Fibroblast of skin of scalp (primary cell): ENCODE measurements at regions not wholly inside any gene's neighbourhood (a gene's known extent, or its start where the extent isn't known, plus 50 kb on each side); places are given as distances from the start of the nearest gene placed in this dataset.
"Not testable (repeated sequence)": the region's sequence is repeated elsewhere in the genome, so short reads cannot be mapped to it uniquely, and the experiment has no call there.

Experiments used
- DNase-seq: peaks from one replicate; pipeline ENCODE4 v3.0.0-alpha.2; 2013

DNA sequence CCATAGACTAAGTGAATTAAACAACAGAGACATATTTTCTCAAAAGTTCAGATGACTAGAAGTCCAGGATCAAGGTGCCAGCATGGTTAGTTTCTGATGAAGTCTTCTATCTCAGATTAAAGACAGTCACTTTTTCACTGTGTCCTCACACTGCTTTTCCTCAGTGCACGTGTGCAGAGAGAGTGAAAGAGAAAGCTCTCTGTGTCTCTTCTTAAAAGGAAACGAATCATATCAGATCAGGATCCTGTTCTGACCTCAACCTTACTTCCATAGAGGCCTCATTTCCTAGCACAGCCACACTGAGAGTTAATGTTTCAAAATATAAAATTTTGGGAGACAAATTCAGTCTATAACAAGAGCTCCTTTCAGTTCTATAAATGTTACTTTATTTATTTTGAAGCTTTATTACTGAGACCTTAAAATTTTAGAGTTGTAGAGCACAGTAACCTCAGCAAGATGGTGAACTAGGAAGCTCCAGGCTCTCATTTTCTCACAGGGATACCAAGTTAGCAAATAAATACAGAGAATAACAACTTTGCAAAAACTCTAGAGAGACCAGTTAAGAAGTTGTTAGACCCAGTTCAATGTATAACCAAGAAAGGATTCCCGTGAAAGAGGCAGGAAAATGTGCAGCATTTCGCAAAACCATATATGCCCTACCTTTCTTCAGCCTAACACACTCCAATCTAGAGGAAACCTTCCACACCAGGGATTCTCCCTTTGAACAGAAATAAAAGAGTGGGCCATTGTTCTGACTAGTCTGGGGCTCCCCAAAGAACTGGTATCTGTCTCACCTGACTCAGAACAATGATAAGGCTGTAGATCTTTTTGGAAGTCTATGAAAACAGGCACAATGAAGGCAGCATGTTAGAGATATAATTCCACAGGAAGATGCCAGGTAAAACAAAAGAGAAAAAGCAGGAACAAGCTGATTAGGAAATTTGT, 372.2 kb downstream of the MRPL39 start:
- DNase-seq: no peak

- no peak for DNase-seq
Observed at GRCh38 chr21:25220954-25221353, 386.3 kb downstream of the MRPL39 start.

DNA sequence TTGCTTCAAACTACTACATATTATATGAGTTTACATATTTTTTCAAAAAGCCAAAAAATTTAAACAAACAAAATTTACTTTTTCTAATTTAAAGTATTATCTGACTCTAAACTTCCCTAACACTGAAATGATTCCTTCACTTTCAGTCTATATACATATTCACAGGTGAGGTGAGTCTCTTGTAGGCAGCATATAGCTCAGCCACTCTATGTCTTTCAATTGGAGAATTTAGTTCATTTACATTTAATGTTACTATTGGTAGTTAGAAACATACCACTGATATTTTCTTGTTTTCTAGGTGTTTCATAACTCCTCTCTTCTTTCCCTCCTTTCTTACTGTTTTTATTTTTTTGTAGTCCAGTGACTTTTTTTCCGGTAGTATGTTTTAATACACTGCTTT, 387.1 kb downstream of the MRPL39 start:
- no peak for DNase-seq

GRCh38 chr21:25215698-25216384, 391.4 kb downstream of the MRPL39 start:
- DNase-seq: no peak

- no peak for DNase-seq
Observed at GRCh38 chr21:25214676-25215075, 392.6 kb downstream of the MRPL39 start.

DNA sequence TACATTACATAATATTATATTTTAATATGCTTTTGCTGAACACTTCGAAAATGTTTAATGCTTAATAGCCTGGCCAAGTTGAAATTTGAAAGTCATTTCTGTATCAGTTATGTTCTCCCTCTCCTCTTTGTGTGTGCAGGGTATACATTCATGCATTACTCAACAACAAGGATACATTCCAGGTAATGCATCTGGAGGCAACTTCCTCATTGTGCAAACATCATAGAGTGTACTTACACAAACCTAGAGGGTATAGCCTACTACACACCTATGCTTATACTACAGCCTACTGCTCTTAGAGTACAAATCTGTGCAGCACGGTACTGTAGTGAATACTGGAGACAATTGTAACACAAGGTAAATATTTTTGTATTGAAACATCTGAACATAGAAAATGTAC, 407.3 kb downstream of the MRPL39 start:
- no peak for DNase-seq

- DNase-seq: no peak
Observed at GRCh38 chr21:25191141-25191540, 416.1 kb downstream of the MRPL39 start.

- DNase-seq: no peak
Observed at GRCh38 chr21:25189497-25189896, 417.8 kb downstream of the MRPL39 start.

GRCh38 chr21:25188677-25189079, 418.6 kb downstream of the MRPL39 start:
- DNase-seq: no peak

DNA sequence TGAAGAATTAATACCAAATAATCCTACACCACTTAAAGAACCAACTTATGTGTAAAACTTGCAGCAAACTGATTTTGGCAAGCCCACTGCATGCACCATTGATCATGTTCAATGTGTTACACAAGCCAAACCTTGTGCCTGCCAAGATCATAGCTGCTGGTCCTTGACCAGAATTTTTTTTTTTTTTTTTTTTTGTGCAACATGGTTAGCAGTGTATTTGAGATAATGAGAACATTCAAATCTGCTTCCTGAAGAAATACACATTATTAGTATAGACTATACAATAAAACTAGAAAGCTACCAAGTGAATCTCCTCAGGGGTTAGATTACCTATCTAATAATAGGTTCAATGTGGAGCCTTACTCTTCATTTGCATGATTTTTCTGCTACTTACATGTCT, 421.0 kb downstream of the MRPL39 start:
- DNase-seq: no peak

DNA sequence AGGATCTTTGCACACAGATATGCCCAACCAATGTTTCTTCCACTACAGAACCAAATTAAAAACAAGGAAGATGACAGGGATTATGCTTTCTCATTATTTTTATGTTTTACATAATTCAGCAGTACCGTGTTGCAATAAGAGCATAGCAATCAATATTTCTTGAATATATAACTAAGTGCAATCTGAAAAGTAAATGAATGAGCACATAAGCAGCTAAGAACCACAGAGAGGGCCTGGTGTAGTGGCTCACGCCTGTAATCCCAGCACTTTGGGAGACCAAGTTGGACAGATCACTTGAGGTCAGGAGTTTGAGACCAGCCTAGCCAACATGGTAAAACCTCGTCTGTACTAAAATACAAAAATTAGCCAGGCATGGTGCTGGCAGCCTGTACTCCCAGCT, 423.7 kb downstream of the MRPL39 start:
- no peak for DNase-seq

DNA sequence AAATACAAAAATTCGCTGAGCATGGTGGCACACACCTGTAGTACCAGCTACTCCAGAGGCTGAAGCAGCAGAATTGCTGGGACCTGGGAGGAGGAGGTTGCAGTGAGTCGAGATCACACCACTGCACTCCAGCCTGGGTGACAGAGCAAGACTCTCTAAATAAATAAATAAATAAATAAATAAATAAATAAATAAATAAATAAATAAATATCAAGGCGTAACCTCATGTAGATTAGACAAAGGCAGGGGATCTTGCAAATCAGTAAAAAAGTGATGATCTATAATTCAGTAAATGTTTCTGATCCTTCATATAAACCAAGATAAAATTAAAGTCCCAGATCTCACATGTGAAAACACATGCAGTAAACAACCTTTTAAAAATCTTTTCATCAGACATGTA, 425.6 kb downstream of the MRPL39 start:
- DNase-seq: not testable (repeated sequence)

- peak; percentile 77 for DNase-seq
Observed at GRCh38 chr21:25179116-25179515, 428.2 kb downstream of the MRPL39 start.

DNA sequence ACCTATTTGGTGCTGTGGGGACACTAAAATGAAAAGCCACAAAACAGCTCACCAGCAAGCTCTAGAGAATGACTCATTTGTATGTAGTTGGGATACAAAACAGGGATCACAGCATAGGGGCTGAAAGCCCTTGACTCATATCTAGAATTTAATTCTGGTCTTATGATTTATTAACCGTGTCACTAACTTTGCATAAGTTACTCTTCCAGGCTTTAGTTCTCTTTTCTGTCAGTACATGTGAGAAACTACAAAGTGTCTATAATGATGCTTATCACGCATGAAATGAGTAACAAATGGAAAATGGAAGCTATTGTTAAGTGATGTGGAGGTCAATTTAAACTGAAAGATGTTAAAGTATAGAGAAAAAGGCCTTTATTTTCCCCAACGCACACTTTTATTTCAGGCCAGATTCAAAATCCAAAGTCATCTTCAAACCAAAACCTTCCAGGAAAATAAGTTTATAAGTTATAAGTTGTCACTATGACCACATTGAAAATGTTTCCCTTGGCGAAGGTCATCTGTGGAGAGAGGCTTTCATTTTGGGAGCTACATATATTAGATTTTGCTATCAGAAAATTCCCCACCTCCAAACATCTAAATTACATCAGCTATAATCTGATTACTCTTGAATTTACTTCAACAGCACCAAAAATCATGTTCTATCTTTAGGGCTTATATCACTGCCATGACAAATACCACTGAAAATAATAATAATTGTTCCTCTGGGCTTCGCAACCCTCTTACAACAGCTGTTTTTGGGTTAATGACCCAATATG, 430.5 kb downstream of the MRPL39 start:
- peak; percentile 44 for DNase-seq

DNA sequence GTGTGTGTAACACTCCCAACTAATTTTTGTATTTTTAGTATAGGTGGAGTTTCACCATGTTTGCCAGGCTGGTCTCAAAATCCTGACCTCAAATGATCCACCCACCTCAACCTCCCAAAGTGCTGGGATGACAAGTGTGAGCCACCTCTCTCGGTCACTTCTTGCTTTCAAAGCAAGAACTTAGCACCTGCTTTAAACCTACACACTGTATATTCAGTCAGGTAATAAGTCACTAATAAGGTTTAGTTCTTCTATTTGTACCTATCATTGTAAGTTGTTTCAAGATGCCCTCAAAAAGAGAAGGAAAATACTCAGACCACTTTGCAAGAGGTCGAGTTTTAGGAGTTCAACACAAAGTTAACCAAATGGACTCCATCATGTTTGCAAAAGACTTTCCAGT, 431.3 kb downstream of the MRPL39 start:
- DNase-seq: no peak

DNA sequence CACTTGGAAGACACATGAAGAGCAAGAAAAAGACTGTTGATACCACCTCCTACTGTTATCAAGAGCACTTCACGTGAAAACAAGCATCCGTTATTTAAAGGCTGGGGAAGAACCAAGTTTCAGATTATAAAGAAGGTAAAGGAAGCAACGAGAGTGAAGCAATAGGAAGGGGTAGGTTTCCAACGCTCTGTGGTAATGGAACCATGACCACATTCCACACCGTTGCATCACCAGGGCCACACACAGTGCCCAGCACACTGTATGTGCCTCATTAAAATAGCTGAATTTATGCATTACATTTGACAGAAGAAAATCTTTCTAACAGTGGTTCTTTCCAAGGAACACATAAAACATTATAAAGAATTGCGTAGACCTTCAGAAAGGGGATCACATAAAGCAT, 435.8 kb downstream of the MRPL39 start:
- peak; percentile 83 for DNase-seq

- DNase-seq: peak; percentile 14
Observed at GRCh38 chr21:25170681-25171080, 436.6 kb downstream of the MRPL39 start.

GRCh38 chr21:25169370-25169769, 437.9 kb downstream of the MRPL39 start:
- DNase-seq: no peak

DNA sequence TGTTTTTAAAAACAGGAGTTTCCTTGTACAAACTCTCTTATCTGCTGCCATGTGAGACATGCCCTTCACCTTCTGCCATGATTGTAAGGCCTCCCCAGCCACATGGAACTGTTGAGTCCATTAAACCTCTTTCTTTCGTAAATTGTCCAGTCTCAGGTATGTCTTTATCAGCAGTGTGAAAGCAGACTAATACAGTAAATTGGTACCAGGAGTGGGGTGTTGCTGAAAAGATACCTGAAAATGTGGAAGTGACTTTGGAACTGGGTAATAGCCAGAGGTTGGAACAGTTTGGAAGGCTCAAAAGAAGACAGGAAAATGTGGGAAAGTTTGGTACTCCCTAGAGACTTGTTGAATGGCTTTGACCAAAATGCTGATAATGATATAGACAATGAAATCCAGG, 440.4 kb downstream of the MRPL39 start:
- DNase-seq: not testable (repeated sequence)

- no peak for DNase-seq
Observed at GRCh38 chr21:25161571-25161970, 445.7 kb downstream of the MRPL39 start.

DNA sequence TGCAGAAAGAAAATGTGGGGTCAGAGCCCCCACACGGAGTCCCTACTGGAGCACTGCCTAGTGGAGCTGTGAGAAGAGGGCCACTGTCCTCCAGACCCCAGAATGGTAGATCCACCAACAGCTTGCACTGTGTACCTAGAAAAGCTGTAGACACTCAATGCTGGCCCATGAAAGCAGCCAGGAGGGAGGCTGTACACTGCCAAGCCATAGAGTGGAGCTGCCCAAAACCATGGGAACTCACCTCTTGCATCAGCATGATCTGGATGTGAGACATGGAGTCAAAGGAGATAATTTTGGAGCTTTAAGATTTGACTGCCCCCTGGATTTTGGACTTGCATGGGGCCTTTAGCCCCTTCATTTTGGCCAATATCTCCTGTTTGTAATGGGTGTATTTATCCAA, 452.3 kb downstream of the MRPL39 start:
- not testable (repeated sequence) for DNase-seq

DNA sequence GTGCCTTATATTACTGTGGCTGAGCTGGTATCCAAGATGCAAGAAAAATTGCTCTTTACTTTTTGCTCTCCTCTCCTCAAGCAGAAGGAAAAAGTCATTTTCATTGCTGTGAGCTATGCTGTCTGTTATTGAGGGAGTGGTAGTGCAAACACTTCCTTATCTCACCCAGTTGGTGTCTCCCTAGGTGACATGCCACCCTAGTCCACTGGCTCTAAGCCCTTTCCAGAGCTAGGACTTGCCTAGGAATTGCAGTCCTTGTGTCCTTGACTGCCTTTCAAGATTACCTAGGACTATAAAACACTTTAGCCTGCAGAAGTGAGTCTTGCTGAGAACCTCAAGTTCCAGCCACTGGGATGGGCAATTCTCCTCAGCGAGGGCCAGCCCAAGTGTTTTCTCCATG, 458.3 kb downstream of the MRPL39 start:
- DNase-seq: no peak

DNA sequence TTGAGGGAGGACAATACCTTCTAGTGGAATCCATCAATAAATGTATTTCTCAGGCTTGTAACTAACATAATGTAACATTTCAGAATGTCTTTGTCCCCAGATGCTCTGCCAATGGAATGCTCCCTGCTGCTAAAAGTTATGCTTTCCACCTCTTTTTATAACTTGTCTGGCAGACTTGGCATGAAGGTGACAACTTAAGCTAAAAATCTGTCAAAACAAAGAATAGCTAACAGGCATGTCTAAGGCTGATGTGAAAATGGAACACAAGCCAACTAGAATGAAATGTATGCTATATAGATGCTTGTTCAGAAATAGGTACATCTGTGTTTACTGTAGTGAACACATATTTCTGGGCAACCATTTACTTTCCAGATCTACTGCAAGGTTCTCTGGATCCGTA, 467.9 kb downstream of the MRPL39 start:
- peak; percentile 40 for DNase-seq
